NCI-H1105 (cell line): ENCODE measurements at regions not wholly inside any gene's neighbourhood (a gene's known extent, or its start where the extent isn't known, plus 50 kb on each side); places are given as distances from the start of the nearest gene placed in this dataset.
"Not testable (repeated sequence)": the region's sequence is repeated elsewhere in the genome, so short reads cannot be mapped to it uniquely, and the experiment has no call there.

Experiments
- DNase-seq: peaks from one replicate; lab custom pipeline; 2025; lab: John Stamatoyannopoulos, UW

DNA sequence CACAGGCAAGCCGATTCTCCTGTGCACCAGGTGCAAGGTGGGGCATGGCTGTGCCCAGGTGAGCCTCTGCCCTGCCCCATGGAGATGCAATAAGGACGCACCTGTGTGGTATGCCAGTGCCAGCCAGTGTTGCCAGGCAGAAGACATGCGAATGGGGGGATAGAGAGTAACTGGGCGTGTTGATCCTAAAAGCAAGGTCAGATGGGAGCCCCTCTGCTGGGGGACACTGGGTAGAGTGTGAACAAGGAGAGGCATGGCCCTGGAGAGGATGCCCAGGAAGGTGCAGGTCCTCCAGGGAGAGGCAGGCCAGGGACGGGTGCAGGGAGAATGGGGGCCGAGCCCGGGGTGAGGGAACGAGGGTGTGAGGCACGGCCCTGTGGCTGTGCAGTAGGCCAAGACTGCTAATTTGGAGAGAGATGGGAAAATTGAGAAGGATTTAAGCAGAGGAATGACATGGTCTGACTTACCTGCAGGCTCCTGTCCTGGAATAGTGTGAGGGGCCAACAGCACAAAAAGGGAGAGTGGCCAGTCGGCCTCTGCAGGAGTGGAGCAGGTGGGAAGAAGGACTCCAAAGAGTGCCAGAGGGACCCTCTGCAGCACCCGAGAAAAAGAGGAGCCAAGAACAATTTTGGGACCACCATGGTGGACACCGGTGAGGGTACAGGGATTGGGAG is 690.4 kb upstream of the HS6ST1 start:
- no peak for DNase-seq

DNA sequence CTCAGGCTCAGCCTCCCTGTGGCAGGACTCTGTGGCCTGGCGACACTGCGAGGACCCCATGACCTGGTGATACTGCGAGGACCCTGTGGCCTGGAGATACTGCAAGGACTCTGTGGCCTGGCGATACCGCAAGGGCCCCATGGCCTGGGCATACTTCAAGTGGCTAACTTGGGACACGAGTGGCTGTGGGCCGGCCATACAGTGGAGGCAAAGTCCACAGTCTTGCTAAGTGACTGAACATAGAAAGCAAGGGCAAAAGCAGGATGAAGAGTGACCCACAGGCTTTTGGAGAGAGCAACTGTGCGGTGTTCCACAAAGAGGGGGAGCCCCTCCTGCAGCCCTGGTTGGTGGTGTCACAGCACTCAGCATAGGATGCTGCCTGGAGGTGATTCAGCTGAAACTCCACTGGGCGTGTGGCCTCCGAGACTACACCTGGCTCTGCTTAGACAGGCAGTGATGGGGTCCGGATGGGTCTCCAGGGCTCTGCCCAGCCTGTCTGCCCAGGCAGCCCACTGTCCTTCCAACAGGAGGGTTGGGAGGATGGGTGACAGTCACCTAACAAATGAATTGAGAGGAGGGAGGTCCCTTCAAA is 691.0 kb upstream of the HS6ST1 start:
- no peak for DNase-seq

DNA sequence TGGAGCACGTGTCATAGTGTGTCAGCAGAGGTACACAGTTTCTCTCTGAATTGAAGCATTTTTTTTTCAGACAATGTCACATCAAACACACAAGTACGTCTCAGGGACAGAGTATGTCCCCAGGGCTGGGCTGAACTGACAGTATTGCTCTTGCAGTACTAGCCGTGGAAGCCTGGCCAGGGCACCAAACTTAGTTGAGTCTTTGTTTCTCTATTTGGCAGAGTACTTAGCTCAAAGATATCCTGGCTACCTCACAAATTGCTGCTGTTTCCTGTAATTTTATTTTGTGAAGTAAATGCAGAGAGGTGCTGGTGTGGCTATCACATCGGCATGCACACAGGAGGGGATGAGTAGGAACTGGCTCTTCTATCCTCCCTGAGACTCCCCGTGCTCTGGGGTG is 691.6 kb upstream of the HS6ST1 start:
- no peak for DNase-seq

GRCh38 chr2:129011466-129012061 is 692.9 kb upstream of the HS6ST1 start:
- DNase-seq = no peak

DNA sequence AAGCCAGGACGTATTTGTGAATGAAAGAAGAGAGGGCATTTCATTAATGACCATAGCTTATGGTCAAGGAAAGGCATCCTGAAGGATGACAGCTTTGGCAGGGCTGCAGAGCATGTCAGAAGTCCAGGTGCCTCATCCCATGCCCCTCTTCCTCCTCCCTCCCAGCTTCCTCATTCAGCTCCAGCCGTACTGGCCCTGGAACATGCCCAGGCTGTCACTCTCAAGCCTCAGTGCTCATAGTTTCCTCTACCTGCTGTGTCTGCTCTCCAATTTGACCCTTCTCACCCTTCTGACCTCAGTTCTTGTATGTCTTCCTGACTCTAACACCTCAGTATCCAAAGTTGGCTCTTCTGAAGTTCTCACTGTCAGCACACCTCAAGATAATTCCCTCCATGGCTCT is 695.8 kb upstream of the HS6ST1 start:
- DNase-seq = no peak

- DNase-seq = no peak
Observed at GRCh38 chr2:129015397-129016285, 697.0 kb upstream of the HS6ST1 start.

- DNase-seq = no peak
Observed at GRCh38 chr2:129016972-129017371, 698.3 kb upstream of the HS6ST1 start.

- DNase-seq = no peak
Observed at GRCh38 chr2:129024796-129025195, 706.1 kb upstream of the HS6ST1 start.

DNA sequence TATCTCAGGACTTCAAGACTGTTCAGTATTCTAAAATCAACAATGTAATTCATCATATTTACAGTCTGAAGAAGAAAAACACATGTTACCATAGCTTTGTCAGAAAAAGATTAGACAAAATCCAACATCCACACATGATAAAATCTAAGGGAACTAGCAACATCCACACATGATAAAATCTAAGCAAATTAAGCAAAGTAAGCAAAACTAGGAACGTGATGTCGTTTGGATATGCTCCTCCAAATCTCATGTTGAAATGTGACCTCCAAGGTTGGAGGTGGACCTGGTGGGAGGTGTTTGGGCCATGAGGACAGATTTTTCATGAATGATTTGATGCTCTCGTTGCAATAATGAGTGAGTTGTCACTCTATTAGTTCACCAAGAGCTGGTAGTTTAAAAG is 717.3 kb upstream of the HS6ST1 start:
- no peak for DNase-seq

GRCh38 chr2:129043677-129044076 is 725.0 kb upstream of the HS6ST1 start:
- not testable (repeated sequence) for DNase-seq

GRCh38 chr2:129046475-129046874 is 727.8 kb upstream of the HS6ST1 start:
- not testable (repeated sequence) for DNase-seq

DNA sequence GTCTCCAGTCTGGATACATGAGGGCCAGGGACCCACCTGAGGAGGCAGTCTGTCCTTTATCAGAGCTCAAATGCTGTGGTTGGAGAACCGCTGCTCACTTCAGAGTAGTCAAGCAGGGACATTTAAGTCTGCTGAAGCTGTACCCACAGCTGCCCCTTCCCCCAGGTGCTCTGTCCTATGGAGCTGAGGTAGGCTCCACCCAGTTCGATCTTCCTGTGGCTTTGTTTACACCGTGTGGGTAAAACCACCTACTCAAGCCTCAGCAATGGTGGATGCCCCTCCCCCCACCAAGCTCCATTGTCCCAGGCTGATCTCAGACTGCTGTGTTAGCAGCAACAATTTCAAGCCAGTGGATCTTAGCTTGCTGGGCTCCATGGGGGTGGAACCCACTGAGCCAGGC is 731.4 kb upstream of the HS6ST1 start:
- DNase-seq = no peak

DNA sequence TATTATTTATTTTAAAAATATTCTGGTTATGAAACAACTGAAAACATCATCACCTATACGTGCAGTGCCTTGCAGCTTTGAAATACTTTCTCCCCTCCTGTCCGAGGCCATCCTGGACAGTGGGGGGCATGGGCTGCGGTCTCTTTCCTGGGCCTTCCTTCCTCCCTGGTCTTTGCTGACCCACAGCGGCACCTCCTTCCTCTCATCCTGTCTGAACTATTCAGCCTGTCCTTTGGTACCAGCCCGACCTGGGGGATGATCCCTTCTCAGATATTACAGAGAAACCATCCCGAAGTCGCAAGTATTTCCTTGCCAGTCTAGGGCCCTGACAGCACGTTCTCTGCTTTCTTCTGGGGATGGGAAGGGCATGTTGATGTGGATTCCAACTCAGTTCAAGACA is 736.6 kb upstream of the HS6ST1 start:
- no peak for DNase-seq

GRCh38 chr2:129055824-129056223 is 737.2 kb upstream of the HS6ST1 start:
- no peak for DNase-seq

DNA sequence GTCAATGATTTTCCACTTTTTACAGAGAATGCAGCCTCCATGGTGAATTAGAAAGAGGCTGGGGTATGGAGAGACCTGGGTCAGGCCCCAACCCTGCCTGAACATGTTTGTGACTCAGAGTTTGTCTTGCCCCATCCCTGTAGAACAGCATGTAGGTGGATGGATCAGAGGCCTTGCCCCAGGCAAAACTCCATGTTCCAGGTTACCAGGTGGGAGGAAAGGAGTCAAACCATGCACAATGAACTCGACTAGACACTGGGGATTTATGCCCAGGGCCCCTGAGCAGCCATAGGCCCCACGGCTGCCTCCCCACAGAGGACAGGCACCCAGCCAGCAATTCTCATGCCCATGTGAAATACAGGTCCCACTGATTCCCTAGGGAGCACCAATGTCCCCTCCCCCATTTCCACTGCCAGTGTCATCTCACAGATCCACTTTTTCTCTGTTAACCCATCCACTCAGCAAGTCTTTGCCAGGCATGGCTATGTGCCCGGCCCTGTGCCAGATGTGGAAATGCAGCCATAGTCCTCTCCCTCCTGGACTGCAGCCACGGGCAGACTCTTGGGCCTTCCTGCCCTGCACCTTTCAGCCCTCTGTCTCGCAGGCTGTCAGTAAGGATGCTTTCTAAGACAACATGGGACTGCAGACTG is 737.8 kb upstream of the HS6ST1 start:
- no peak for DNase-seq

DNA sequence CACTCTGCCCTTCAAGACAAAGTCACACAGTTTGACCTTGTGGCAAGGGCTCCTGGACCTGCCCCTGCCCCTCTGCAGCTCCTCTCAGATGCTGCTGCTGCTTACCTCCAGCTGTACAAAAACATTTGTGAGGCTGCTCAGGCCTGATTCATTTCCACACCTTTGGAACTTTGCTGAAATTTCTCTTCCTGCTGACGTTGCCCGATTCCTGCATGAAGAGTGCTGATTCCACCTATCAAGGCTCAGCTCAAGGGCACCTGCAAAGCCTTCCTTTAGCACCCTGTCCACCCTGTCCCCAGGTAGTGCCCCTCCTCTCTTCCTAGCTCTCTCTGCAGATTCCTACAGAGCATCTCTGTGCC is 738.3 kb upstream of the HS6ST1 start:
- no peak for DNase-seq

DNA sequence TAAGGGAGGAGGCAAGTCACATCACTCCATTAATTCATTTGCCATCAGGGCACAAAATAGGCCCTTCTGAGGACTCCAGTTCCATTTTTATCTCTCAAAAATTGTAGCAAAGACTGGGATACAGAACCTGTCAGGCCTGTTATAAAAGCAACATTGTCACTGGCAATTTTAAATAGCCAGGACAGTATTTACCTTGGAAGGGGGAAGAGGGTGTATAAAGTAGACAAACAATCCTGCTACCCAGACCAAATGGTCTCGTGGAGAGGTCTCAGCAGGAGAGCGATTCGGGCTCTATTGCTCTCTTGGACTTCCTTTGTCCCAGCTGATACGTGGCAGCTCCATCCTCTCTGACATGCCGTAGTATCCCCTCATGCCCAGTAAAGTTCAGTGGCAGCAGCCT is 740.3 kb upstream of the HS6ST1 start:
- no peak for DNase-seq

- no peak for DNase-seq
Observed at GRCh38 chr2:129059476-129059875, 740.8 kb upstream of the HS6ST1 start.

GRCh38 chr2:129061069-129061768 is 742.6 kb upstream of the HS6ST1 start:
- DNase-seq = no peak

GRCh38 chr2:129061769-129062121 is 743.1 kb upstream of the HS6ST1 start:
- DNase-seq = no peak

GRCh38 chr2:129062146-129062912 is 743.7 kb upstream of the HS6ST1 start:
- no peak for DNase-seq
